BLaER1 treated with 17β-estradiol and CSF1 and Interleukin-3, amounts not matched to agents 10 nM and 100 nM (cell line): ENCODE measurements at regions not wholly inside any gene's neighbourhood (a gene's known extent, or its start where the extent isn't known, plus 50 kb on each side); places are given as distances from the start of the nearest gene placed in this dataset.

Experiments used
- H3K27ac ChIP-seq, 11 experiments: shearing (Covaris generic); formaldehyde crosslinking; 2 replicates each; pipeline ENCODE4 v1.8.1; 2022
- H3K27me3 ChIP-seq, 11 experiments: shearing (Covaris generic); formaldehyde crosslinking; 2 replicates each; pipeline ENCODE4 v1.8.1; 2022
- H3K36me3 ChIP-seq, 11 experiments: shearing (Covaris generic); formaldehyde crosslinking; 2 replicates each; pipeline ENCODE4 v1.8.1; 2022
- H3K4me1 ChIP-seq, 10 experiments: shearing (Covaris generic); formaldehyde crosslinking; 2 replicates each; pipeline ENCODE4 v1.8.1; 2022
- H3K4me2 ChIP-seq, 11 experiments: shearing (Covaris generic); formaldehyde crosslinking; 2 replicates each; pipeline ENCODE4 v1.8.1; 2022
- H3K4me3 ChIP-seq, 10 experiments: shearing (Covaris generic); formaldehyde crosslinking; 2 replicates each; pipeline ENCODE4 v1.8.1; 2022
- H3K9ac ChIP-seq, 11 experiments: shearing (Covaris generic); formaldehyde crosslinking; 2 replicates each; pipeline ENCODE4 v1.8.1; 2022
- H3K9me3 ChIP-seq, 11 experiments: shearing (Covaris generic); formaldehyde crosslinking; replicated peaks in 1 of 11; 2 replicates each; pipeline ENCODE4 v1.8.1; 2022
- H4K20me1 ChIP-seq, 11 experiments: shearing (Covaris generic); formaldehyde crosslinking; 2 replicates each; pipeline ENCODE4 v1.8.1; 2022
- Cebpa-rat ChIP-seq, 11 experiments: shearing (Covaris generic); IDR thresholded peaks; 2 replicates each; pipeline ENCODE4 v1.8.1; 2022

DNA sequence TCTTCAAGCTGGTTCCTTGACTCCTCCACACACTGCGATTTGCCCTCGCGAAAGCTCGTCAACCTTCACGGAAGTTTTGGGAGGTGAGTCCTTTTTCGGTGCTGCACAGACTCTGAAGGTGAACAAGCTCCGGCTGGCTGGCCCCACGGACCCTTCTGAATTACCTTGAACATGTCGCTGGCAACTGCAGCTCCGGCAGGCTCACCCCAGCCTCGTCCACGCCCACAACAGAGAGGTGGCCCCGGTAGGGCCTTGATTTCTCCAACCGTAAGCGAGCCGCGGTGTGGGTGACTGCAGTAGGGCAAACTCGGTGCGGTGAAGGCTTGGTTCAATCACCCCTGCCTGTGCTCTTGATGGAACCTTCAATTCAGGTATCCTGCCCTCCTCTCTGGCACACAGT, 1020.7 kb upstream of the GOT2 start:
- TF ChIP-seq Cebpa-rat (IDR thresholded peaks at IDR 0.05), result no peak
- Histone ChIP-seq H3K27ac (no peak overlapping the region), H3K4me2 (no peak overlapping the region), H3K9me3 (no peaks in the 10 kb centered on the region; a peak in 1 of 22 replicates), H3K27me3 (no peaks in the 10 kb centered on the region), H3K4me1 (no peaks in the 10 kb centered on the region), H3K4me3 (no peak overlapping the region), H4K20me1 (no peaks in the 10 kb centered on the region), H3K9ac (no peak overlapping the region), H3K36me3 (no peaks in the 10 kb centered on the region)

DNA sequence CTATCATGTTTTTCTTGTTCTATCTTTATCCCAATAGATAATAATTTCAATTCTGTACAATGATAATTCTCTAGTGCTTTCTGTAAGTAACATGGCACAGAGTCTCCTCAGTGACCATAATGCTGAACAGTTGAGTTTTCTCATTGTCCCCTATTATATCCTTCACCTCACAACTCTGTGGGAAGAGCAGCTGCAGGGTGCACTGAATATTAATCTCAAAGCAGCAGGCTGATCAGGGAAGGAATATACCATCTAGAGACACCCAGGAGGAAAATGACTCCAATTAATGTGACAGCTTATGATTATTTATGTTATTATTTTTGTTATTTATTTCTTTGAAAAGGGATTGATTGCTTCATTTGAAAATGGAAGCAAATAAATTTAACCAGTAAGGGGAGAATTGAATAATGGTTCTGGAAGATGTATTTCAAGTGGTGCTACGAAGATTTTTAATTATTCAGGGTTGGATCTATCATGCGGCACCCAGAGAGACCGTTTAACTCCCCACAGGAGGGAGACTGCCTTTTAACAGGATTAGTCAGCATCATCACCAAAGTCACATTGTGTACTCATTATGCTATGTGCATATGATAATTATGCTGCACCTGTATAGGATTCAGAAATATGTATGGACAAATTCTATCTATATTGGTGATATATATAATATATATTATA, 1015.7 kb upstream of the GOT2 start:
- H3K27me3 ChIP-seq, result no peaks in the 10 kb centered on the region
- H4K20me1 ChIP-seq, result no peaks in the 10 kb centered on the region
- no peak for TF ChIP-seq Cebpa-rat (IDR thresholded peaks at IDR 0.05)
- H3K4me2 ChIP-seq, result no peak overlapping the region
- no peak overlapping the region for H3K27ac ChIP-seq
- no peaks in the 10 kb centered on the region for H3K36me3 ChIP-seq
- no peaks in the 10 kb centered on the region for H3K9me3 ChIP-seq
- H3K4me3 ChIP-seq, result no peak overlapping the region
- no peaks in the 10 kb centered on the region for H3K4me1 ChIP-seq
- no peak overlapping the region for H3K9ac ChIP-seq

DNA sequence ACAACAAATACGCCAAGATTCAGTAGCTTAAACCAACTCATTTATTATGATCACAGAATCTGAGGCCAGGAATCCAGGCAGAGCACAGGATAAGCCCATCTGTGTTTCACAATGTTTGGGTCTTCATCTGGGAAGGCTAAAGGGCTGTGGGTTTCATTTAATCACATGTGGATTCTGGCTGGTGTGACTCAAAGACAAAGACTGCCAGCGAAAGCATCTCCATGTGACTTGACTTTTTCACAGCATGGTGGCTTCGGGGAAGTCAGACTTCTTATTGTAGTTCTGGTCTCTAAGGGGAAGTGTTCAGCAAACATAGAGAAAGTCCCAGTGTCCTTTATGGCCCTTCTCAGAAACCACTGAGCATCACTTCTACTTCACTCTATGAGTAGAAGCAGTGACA, 1014.4 kb upstream of the GOT2 start:
- no peaks in the 10 kb centered on the region for H4K20me1 ChIP-seq
- no peak for TF ChIP-seq Cebpa-rat (IDR thresholded peaks at IDR 0.05)
- H3K9me3 ChIP-seq, result no peaks in the 10 kb centered on the region
- H3K4me3 ChIP-seq, result no peak overlapping the region
- H3K4me1 ChIP-seq, result no peaks in the 10 kb centered on the region
- H3K27me3 ChIP-seq, result no peaks in the 10 kb centered on the region
- no peak overlapping the region for H3K4me2 ChIP-seq
- H3K36me3 ChIP-seq, result no peaks in the 10 kb centered on the region
- H3K9ac ChIP-seq, result no peak overlapping the region
- H3K27ac ChIP-seq, result no peak overlapping the region

- Histone ChIP-seq H3K4me3 (no peak overlapping the region), H3K36me3 (no peaks in the 10 kb centered on the region), H3K4me1 (no peaks in the 10 kb centered on the region), H4K20me1 (no peaks in the 10 kb centered on the region), H3K9ac (no peak overlapping the region), H3K4me2 (no peak overlapping the region), H3K9me3 (no peaks in the 10 kb centered on the region), H3K27me3 (no peaks in the 10 kb centered on the region), H3K27ac (no peak overlapping the region)
- TF ChIP-seq Cebpa-rat (IDR thresholded peaks at IDR 0.05), result no peak
Measured at GRCh38 chr16:59743504-59743903, 1009.4 kb upstream of the GOT2 start.

DNA sequence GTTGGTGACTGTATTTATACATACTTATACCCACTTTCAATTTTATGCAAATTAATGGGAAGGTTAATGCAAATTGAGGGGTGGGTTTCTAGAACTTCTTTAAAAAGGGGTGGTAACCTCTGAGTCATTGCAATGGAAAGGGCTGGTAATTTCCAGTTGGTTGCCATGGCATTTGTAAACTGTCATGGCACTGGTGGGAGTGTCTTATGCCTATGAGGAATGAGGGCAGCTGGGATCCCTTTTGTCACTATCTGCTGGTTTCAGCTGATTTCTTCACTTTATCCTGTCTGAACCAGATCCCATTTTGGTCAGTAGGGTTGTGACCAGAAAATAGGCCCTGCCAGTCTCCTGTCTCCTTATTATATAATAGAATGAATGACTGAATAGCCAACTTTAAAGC, 1006.7 kb upstream of the GOT2 start:
- H3K9me3 ChIP-seq, result no peaks in the 10 kb centered on the region
- no peak for TF ChIP-seq Cebpa-rat (IDR thresholded peaks at IDR 0.05)
- H3K27me3 ChIP-seq, result no peaks in the 10 kb centered on the region
- no peaks in the 10 kb centered on the region for H3K36me3 ChIP-seq
- no peak overlapping the region for H3K27ac ChIP-seq
- no peak overlapping the region for H3K9ac ChIP-seq
- H3K4me3 ChIP-seq, result no peak overlapping the region
- H3K4me2 ChIP-seq, result no peak overlapping the region
- no peaks in the 10 kb centered on the region for H3K4me1 ChIP-seq
- no peaks in the 10 kb centered on the region for H4K20me1 ChIP-seq

- H3K4me2 ChIP-seq, result no peak overlapping the region
- no peak for TF ChIP-seq Cebpa-rat (IDR thresholded peaks at IDR 0.05)
- no peaks in the 10 kb centered on the region for H3K4me1 ChIP-seq
- H3K4me3 ChIP-seq, result no peak overlapping the region
- H3K27ac ChIP-seq, result no peak overlapping the region
- H4K20me1 ChIP-seq, result no peaks in the 10 kb centered on the region
- H3K9ac ChIP-seq, result no peak overlapping the region
- no peaks in the 10 kb centered on the region for H3K27me3 ChIP-seq
- no peaks in the 10 kb centered on the region for H3K9me3 ChIP-seq
- H3K36me3 ChIP-seq, result no peaks in the 10 kb centered on the region
Measured at GRCh38 chr16:59737274-59737673, 1003.2 kb upstream of the GOT2 start.

GRCh38 chr16:59733321-59733720, 999.2 kb upstream of the GOT2 start:
- no peaks in the 10 kb centered on the region for H3K36me3 ChIP-seq
- no peak overlapping the region for H3K27ac ChIP-seq
- H3K4me3 ChIP-seq, result no peak overlapping the region
- peaks cover 0 to 9% (median 0%) of the 10 kb centered on the region in 11 experiments; a peak in 2 of 22 replicates for H3K9me3 ChIP-seq
- TF ChIP-seq Cebpa-rat (IDR thresholded peaks at IDR 0.05), result no peak
- no peaks in the 10 kb centered on the region for H4K20me1 ChIP-seq
- no peaks in the 10 kb centered on the region for H3K4me1 ChIP-seq
- no peak overlapping the region for H3K4me2 ChIP-seq
- H3K9ac ChIP-seq, result no peak overlapping the region
- no peaks in the 10 kb centered on the region for H3K27me3 ChIP-seq

DNA sequence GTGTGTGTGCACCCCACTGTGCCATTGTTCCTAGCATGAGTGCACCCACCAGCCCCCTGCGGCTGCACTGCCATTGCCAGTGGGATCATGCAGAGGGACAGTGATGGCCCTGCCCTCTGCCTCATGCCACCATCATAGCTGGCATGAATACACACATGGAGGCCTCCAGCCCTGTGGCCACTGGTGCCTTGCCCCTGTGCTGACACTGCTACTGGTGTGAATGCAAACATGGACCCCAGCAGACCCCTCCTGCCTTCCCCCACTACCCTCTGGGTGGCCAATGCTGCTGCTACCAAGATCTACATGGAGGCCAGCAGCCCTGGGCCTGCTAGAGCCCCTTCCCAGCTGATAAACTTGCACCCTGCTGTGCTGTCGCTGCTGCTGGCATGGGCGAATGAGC, 995.5 kb upstream of the GOT2 start:
- H3K9me3 ChIP-seq, result peaks cover 0 to 9% (median 0%) of the 10 kb centered on the region in 11 experiments; a peak in 2 of 22 replicates
- no peak overlapping the region for H3K9ac ChIP-seq
- TF ChIP-seq Cebpa-rat (IDR thresholded peaks at IDR 0.05), result no peak
- H3K27me3 ChIP-seq, result no peaks in the 10 kb centered on the region
- no peak overlapping the region for H3K4me3 ChIP-seq
- no peak overlapping the region for H3K4me2 ChIP-seq
- no peaks in the 10 kb centered on the region for H3K4me1 ChIP-seq
- no peak overlapping the region for H3K27ac ChIP-seq
- H3K36me3 ChIP-seq, result no peaks in the 10 kb centered on the region
- no peaks in the 10 kb centered on the region for H4K20me1 ChIP-seq

GRCh38 chr16:59719121-59719520, 985.0 kb upstream of the GOT2 start:
- no peaks in the 10 kb centered on the region for H3K4me1 ChIP-seq
- H3K36me3 ChIP-seq, result no peaks in the 10 kb centered on the region
- H3K27ac ChIP-seq, result no peak overlapping the region
- no peak for TF ChIP-seq Cebpa-rat (IDR thresholded peaks at IDR 0.05)
- H4K20me1 ChIP-seq, result no peaks in the 10 kb centered on the region
- H3K9ac ChIP-seq, result no peak overlapping the region
- no peaks in the 10 kb centered on the region for H3K27me3 ChIP-seq
- no peaks in the 10 kb centered on the region for H3K9me3 ChIP-seq
- H3K4me2 ChIP-seq, result no peak overlapping the region
- no peak overlapping the region for H3K4me3 ChIP-seq

DNA sequence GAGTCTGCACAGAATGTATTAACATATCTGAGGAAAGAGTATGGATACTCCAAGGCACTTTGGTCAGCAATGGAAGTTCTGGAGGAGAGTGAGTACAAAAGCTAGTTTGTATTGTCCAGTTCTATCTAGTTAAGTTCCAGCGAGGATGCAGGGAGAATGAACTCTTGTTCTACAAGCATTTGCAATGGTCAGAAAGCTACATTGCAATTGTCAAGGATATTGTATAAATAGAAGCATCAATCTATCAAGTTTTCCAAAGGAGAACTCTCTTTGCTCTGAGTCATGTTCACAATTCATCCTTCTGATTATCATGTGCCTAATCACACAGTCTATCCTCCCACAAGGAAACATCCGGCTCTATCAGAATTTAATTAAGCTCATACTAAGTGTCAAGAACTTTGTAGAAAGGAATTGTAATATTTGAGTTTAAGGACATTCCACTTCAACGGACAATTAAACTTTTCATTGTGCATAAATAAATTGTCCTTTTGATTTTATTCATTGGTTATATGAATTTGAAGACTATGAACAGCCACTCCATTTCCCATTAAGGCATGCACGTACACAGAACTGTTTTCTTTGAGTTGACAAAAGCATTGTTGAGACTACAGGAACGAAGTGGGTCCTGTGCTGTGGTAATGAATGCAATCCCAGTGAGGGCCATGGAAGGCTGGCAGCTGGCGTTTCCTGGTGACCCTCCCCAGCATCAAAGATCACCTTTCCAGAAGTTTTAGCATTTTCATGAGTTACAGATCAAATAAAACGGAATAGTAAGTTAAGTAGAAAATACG, 973.5 kb upstream of the GOT2 start:
- Histone ChIP-seq H3K27me3 (no peaks in the 10 kb centered on the region), H3K4me1 (no peaks in the 10 kb centered on the region), H3K36me3 (no peaks in the 10 kb centered on the region), H4K20me1 (no peaks in the 10 kb centered on the region), H3K9me3 (no peaks in the 10 kb centered on the region), H3K27ac (no peak overlapping the region), H3K4me2 (no peak overlapping the region), H3K9ac (no peak overlapping the region), H3K4me3 (no peak overlapping the region)
- no peak for TF ChIP-seq Cebpa-rat (IDR thresholded peaks at IDR 0.05)
